Activated B cell treated with CpG ODN at 0.5 μM for 24 hours (primary cell): ENCODE measurements at regions not wholly inside any gene's neighbourhood (a gene's known extent, or its start where the extent isn't known, plus 50 kb on each side); places are given as distances from the start of the nearest gene placed in this dataset.

Source experiments
- ATAC-seq: fragments of 200-7000 bp; cut with Tn5 transposase; one replicate; pipeline ENCODE4 v1.10.0; 2021; ENCODE audit warnings: low read depth, mild to moderate bottlenecking, moderate library complexity
- CTCF ChIA-PET: fragments of 350-600 bp; sonication (Branson Sonifier 250); formaldehyde crosslinking; loops from one replicate; lab custom pipeline; 2021; ENCODE audit warnings: antibody characterized with exemption; lab: Charles Lee
- POLR2A ChIA-PET: fragments of 350-600 bp; sonication (Branson Sonifier 250); formaldehyde crosslinking; loops from one replicate; lab custom pipeline; 2021; ENCODE audit warnings: antibody characterized with exemption; lab: Charles Lee
- DNase-seq: peaks from one replicate; pipeline ENCODE4 v3.0.0; 2022
- H3K27ac Mint-ChIP-seq: one replicate; pipeline ENCODE4 v1.8.0; 2020; ENCODE audit warnings: mixed read lengths
- H3K27me3 Mint-ChIP-seq: one replicate; pipeline ENCODE4 v1.8.0; 2021; ENCODE audit warnings: mixed read lengths
- H3K36me3 Mint-ChIP-seq: one replicate; pipeline ENCODE4 v1.8.0; 2021; ENCODE audit warnings: low read depth, mixed read lengths
- H3K4me1 Mint-ChIP-seq: one replicate; pipeline ENCODE4 v1.8.0; 2021; ENCODE audit warnings: mixed read lengths
- H3K4me3 Mint-ChIP-seq: one replicate; pipeline ENCODE4 v1.8.0; 2020; ENCODE audit warnings: mild to moderate bottlenecking, mixed read lengths
- H3K9me3 Mint-ChIP-seq: one replicate; pipeline ENCODE4 v1.8.0; 2020; ENCODE audit warnings: mixed read lengths
- intact Hi-C: fragments of 100-400 bp; cut with micrococcal nuclease; formaldehyde crosslinking; loops from one replicate; pipeline ENCODE4 v1.15.1; 2024
- TF ChIP-seq, protein P1 (sequence below): fragments of 200-600 bp; IDR thresholded peaks from one replicate; pipeline ENCODE4 v1.8.0; 2022; ENCODE audit warnings: antibody characterized with exemption, mild to moderate bottlenecking

GRCh38 chr3:43181202-43181821 lies 75.4 kb upstream of the POMGNT2 start:
- H3K4me1 Mint-ChIP-seq, result peaks cover 35% of the 10 kb centered on the region
- ChIA-PET POLR2A (no interaction called here), CTCF (no interaction called here)
- TF ChIP-seq, protein P1, sequence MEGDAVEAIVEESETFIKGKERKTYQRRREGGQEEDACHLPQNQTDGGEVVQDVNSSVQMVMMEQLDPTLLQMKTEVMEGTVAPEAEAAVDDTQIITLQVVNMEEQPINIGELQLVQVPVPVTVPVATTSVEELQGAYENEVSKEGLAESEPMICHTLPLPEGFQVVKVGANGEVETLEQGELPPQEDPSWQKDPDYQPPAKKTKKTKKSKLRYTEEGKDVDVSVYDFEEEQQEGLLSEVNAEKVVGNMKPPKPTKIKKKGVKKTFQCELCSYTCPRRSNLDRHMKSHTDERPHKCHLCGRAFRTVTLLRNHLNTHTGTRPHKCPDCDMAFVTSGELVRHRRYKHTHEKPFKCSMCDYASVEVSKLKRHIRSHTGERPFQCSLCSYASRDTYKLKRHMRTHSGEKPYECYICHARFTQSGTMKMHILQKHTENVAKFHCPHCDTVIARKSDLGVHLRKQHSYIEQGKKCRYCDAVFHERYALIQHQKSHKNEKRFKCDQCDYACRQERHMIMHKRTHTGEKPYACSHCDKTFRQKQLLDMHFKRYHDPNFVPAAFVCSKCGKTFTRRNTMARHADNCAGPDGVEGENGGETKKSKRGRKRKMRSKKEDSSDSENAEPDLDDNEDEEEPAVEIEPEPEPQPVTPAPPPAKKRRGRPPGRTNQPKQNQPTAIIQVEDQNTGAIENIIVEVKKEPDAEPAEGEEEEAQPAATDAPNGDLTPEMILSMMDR, result no peak
- H3K27ac Mint-ChIP-seq, result no peak overlapping the region
- H3K36me3 Mint-ChIP-seq, result no peaks in the 10 kb centered on the region
- H3K27me3 Mint-ChIP-seq, result no peaks in the 10 kb centered on the region
- ATAC-seq, result no peak
- H3K9me3 Mint-ChIP-seq, result no peaks in the 10 kb centered on the region
- no peak overlapping the region for H3K4me3 Mint-ChIP-seq
- intact Hi-C loops, result no loop called here
- DNase-seq, result no peak

DNA sequence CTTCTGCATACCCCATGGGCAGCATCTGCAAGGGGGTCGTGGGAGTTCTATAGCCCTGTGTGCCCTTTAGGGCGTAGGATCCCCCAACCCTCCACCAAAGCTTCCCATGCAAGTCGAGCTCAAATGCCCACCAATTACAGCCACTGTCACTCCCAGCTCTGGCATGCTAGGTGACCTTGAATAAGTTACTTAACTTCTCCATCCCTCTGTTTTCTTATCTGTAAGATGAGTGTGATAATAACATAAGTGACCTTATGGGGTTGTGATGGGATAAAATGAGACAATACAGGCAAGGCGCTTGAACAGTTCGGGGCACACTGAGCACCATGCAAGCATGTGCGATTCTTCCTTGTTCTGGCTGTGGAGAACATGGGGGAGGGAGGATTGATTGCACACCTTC lies 74.8 kb upstream of the POMGNT2 start:
- POLR2A ChIA-PET, result no interaction called here
- Mint-ChIP-seq H3K4me1 (peaks cover 35% of the 10 kb centered on the region), H3K4me3 (peak overlapping the region; percentile 9), H3K9me3 (no peaks in the 10 kb centered on the region), H3K27me3 (no peaks in the 10 kb centered on the region), H3K36me3 (no peaks in the 10 kb centered on the region), H3K27ac (no peak overlapping the region)
- TF ChIP-seq, protein P1, result no peak
- ATAC-seq, result no peak
- intact Hi-C loops, result no loop called here
- DNase-seq, result no peak
- CTCF ChIA-PET, result no interaction called here

- no peak overlapping the region for H3K4me3 Mint-ChIP-seq
- ATAC-seq (no peak), DNase-seq (no peak)
- intact Hi-C loops, result no loop called here
- no peaks in the 10 kb centered on the region for H3K9me3 Mint-ChIP-seq
- POLR2A ChIA-PET, result no interaction called here
- CTCF ChIA-PET, result interaction anchor here (0.7 kb wide), 1 partner anchor 197 kb away, joined by 3 read pairs; no protein-coding TSS in a partner anchor
- TF ChIP-seq, protein P1, result no peak
- peaks cover 35% of the 10 kb centered on the region for H3K4me1 Mint-ChIP-seq
- no peaks in the 10 kb centered on the region for H3K36me3 Mint-ChIP-seq
- H3K27ac Mint-ChIP-seq, result no peak overlapping the region
- H3K27me3 Mint-ChIP-seq, result no peaks in the 10 kb centered on the region
Measured at GRCh38 chr3:43180027-43180426, 74.1 kb upstream of the POMGNT2 start.

- intact Hi-C loops, result no loop called here
- Mint-ChIP-seq H3K27ac (no peak overlapping the region), H3K4me1 (peaks cover 35% of the 10 kb centered on the region), H3K9me3 (peaks cover 1% of the 10 kb centered on the region), H3K4me3 (no peak overlapping the region), H3K27me3 (no peaks in the 10 kb centered on the region), H3K36me3 (no peaks in the 10 kb centered on the region)
- ChIA-PET POLR2A (no interaction called here), CTCF (no interaction called here)
- ATAC-seq (no peak), DNase-seq (no peak)
- TF ChIP-seq, protein P1, result no peak
Measured at GRCh38 chr3:43178891-43179366, 73.0 kb upstream of the POMGNT2 start.

DNA sequence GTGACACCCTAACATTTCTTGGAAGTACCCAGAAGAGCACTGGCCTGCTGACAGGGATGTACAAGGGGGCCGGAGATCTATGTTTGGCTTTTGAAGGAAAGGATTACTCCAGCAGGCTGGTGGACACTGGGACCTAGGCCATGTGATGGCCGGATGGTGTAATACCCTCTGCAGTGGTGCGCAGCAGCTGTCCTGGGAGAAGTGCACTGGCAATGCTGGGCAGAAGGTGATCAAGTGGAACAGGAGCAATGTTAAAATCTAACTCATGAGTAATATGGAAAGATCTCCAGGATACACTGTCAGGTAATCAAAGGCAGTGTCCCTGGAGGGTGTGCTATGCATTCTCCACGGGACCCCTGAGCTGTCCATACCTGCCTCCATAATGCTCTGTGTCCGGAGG lies 71.2 kb upstream of the POMGNT2 start:
- peaks cover 6% of the 10 kb centered on the region for H3K9me3 Mint-ChIP-seq
- H3K4me3 Mint-ChIP-seq, result no peak overlapping the region
- TF ChIP-seq, protein P1, result no peak
- no peak overlapping the region for H3K27ac Mint-ChIP-seq
- intact Hi-C loops, result no loop called here
- no peaks in the 10 kb centered on the region for H3K36me3 Mint-ChIP-seq
- ChIA-PET CTCF (no interaction called here), POLR2A (no interaction called here)
- no peak for DNase-seq
- peaks cover 34% of the 10 kb centered on the region for H3K4me1 Mint-ChIP-seq
- ATAC-seq, result no peak
- H3K27me3 Mint-ChIP-seq, result no peaks in the 10 kb centered on the region
